Esophagus muscularis mucosa (tissue), 4 donors: ENCODE measurements at regions not wholly inside any gene's neighbourhood (a gene's known extent, or its start where the extent isn't known, plus 50 kb on each side); places are given as distances from the start of the nearest gene placed in this dataset.

ENCODE experiments used
- DNase-seq: peaks from one replicate; pipeline ENCODE4 v3.0.0-alpha.2; 2017; ENCODE audit errors: extremely low spot score
- H3K27ac ChIP-seq, 4 donors: fragments of 200-600 bp; sonication (generic); replicated peaks in 1 of 4; 1 replicate in 3 of 4; 2 replicates in 1 of 4; pipeline ENCODE4 v1.5.1; 2016 to 2019; ENCODE audit warnings: mild to moderate bottlenecking in 1 of 4
- H3K27me3 ChIP-seq, 4 donors: fragments of 200-600 bp; sonication (generic); one replicate each; pipeline versions ENCODE4 v1.5.1 to v1.6.0; 2016 to 2019
- H3K36me3 ChIP-seq, 4 donors: fragments of 200-600 bp; sonication (generic); one replicate each; pipeline ENCODE4 v1.5.1; 2016 to 2019
- H3K4me1 ChIP-seq, 4 donors: fragments of 200-600 bp; sonication (generic); one replicate each; pipeline ENCODE4 v1.5.1; 2016 to 2019
- H3K4me3 ChIP-seq, 4 donors: fragments of 200-600 bp; sonication (generic); 1 replicate in 2 of 4; 2 replicates in 2 of 4; pipeline ENCODE4 v1.5.1; 2016 to 2019; ENCODE audit warnings: mild to moderate bottlenecking in 4 of 4, moderate library complexity in 1 of 4
- H3K9me3 ChIP-seq, 4 donors: fragments of 200-600 bp; sonication (generic); 1 replicate in 3 of 4; 2 replicates in 1 of 4; pipeline ENCODE4 v1.5.1; 2016 to 2019
- EP300 ChIP-seq: sonication (generic); formaldehyde crosslinking; IDR thresholded peaks from one replicate; pipeline ENCODE4 v1.6.1; 2017; ENCODE audit warnings: antibody characterized with exemption
- POLR2A ChIP-seq: fragments of 450-650 bp; IDR thresholded peaks from one replicate; pipeline ENCODE4 v1.6.1; 2017; ENCODE audit warnings: antibody characterized with exemption, moderate library complexity, mild to moderate bottlenecking, low read depth
- POLR2AphosphoS5 ChIP-seq, 2 donors: sonication (generic); formaldehyde crosslinking; IDR thresholded peaks; one replicate each; pipeline ENCODE4 v1.6.1; 2017; ENCODE audit warnings: antibody characterized with exemption in 2 of 2
- WGBS: methylation state at CpG from one replicate; pipeline ENCODE4 v1.1.5; 2018; 5-methylcytosine and 5-hydroxymethylcytosine counted together
- intact Hi-C: fragments of 100-400 bp; cut with DNase I; formaldehyde crosslinking; loops from one replicate; pipeline ENCODE4 v1.15.1; 2023
- TF ChIP-seq, protein P1 (sequence below), 3 experiments: fragments of 200-600 bp in 2 of 3; fragments of 450-650 bp in 1 of 3; sonication (generic) in 2 of 3; IDR thresholded peaks; one replicate each; pipeline ENCODE4 v1.5.1; 2017 to 2019; ENCODE audit warnings: antibody characterized with exemption in 3 of 3, mild to moderate bottlenecking in 2 of 3, moderate library complexity in 1 of 3

DNA sequence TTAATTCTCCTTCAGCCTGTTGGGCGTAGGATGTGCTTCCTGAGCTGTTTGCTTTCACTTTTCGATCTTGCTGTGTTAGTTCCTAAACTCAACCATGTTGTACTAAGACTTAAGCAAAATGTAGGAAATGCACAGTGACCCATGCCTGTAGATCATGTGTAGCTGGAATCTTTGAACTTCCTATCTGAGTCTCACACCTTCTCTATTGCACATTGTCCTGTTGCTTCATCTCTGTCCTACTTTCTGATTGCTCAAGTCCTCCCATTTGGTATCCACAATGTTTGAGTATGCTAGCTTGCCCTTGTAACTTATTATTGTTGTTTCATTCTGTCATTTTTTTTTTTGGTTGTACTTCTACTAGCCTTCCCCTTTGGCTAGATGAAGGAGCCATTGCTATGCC lies 239.6 kb downstream of the PPP1R2C start:
- TF ChIP-seq POLR2AphosphoS5 (IDR thresholded peaks at IDR 0.05) = no peak
- TF ChIP-seq POLR2A = no peak
- TF ChIP-seq, protein P1, sequence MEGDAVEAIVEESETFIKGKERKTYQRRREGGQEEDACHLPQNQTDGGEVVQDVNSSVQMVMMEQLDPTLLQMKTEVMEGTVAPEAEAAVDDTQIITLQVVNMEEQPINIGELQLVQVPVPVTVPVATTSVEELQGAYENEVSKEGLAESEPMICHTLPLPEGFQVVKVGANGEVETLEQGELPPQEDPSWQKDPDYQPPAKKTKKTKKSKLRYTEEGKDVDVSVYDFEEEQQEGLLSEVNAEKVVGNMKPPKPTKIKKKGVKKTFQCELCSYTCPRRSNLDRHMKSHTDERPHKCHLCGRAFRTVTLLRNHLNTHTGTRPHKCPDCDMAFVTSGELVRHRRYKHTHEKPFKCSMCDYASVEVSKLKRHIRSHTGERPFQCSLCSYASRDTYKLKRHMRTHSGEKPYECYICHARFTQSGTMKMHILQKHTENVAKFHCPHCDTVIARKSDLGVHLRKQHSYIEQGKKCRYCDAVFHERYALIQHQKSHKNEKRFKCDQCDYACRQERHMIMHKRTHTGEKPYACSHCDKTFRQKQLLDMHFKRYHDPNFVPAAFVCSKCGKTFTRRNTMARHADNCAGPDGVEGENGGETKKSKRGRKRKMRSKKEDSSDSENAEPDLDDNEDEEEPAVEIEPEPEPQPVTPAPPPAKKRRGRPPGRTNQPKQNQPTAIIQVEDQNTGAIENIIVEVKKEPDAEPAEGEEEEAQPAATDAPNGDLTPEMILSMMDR (IDR thresholded peaks at IDR 0.05) = no peak
- TF ChIP-seq EP300 = no peak
- DNase-seq = no peak
- Histone ChIP-seq H3K4me1 (no peaks in the 10 kb centered on the region), H3K27me3 (no peaks in the 10 kb centered on the region), H3K36me3 (no peaks in the 10 kb centered on the region), H3K4me3 (no peak overlapping the region), H3K27ac (no peak overlapping the region), H3K9me3 (no peaks in the 10 kb centered on the region)
- intact Hi-C loops = no loop called here
- 75% methylated on average over 2 of the region's 2 CpGs for WGBS

DNA sequence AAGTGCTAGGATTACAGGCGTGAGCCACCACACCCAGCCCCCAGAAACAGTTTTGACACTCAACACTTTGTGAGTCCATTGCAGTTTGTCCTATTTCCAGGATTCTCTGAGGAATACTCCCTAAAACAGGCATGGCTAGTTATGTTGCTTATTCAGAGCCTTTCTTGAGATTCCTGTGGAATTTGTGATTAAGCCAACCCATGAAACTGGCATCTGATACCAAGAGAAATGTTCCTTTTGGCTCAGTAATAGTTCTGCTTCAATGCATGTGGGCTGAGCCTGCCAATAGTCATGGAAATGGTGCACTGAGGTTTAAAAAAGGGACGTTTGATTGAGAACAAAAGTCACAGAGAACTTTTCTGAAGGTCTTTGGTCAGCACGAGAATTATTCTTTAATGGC lies 241.7 kb downstream of the PPP1R2C start:
- Histone ChIP-seq H3K27ac (no peak overlapping the region), H3K4me1 (no peaks in the 10 kb centered on the region), H3K4me3 (no peak overlapping the region), H3K36me3 (no peaks in the 10 kb centered on the region), H3K9me3 (no peaks in the 10 kb centered on the region), H3K27me3 (no peaks in the 10 kb centered on the region)
- intact Hi-C loops = no loop called here
- TF ChIP-seq POLR2AphosphoS5 (IDR thresholded peaks at IDR 0.05) (no peak), POLR2A (no peak), EP300 (no peak)
- TF ChIP-seq, protein P1 (IDR thresholded peaks at IDR 0.05) = no peak
- no peak for DNase-seq
- WGBS = 71% methylated on average over 3 of the region's 3 CpGs

DNA sequence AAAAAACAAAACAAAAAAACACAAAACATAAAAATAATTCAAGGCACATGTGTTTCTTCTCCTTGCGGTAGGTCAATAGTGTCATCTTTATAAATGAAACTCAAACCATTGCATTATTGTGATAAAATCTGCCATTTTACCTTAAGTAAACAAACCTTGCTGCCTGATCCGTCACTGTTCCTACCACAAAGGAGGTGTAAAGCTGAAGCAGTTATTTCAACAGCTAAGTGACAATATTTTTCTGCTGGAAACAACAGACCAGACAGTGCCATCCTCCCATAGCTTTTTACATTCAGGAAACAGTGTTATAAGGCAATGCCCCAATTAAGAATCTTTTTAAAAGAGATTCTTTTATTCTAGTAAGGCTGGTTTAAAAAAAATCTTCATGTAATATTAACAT lies 242.7 kb downstream of the PPP1R2C start:
- 74% methylated on average over 2 of the region's 2 CpGs for WGBS
- no peak for TF ChIP-seq POLR2A
- no peak for TF ChIP-seq EP300
- TF ChIP-seq POLR2AphosphoS5 (IDR thresholded peaks at IDR 0.05) = no peak
- TF ChIP-seq, protein P1 (IDR thresholded peaks at IDR 0.05) = no peak
- H3K36me3 ChIP-seq = no peaks in the 10 kb centered on the region
- no peak overlapping the region for H3K27ac ChIP-seq
- DNase-seq = no peak
- no peaks in the 10 kb centered on the region for H3K4me1 ChIP-seq
- H3K4me3 ChIP-seq = no peak overlapping the region
- H3K27me3 ChIP-seq = no peaks in the 10 kb centered on the region
- no peaks in the 10 kb centered on the region for H3K9me3 ChIP-seq
- intact Hi-C loops = no loop called here

DNA sequence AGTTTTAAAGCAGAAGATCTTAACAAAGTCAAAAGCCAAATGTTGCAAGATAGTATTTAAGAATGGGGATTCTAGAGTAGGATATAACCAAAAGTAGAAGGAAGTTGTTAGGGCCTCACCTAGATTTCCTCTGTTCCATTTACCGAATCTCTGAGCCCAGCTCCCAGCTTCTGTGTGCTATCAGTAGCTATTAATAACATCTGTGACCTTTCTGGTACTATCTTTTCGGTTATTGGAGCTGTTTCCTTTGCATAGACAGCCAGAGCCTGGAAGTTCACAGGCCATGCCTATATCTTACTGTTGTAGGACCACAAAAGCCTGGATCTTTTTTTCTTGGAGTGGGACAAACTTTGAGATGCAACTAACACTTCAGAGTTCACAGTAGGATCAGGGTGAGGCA lies 244.2 kb downstream of the PPP1R2C start:
- Histone ChIP-seq H3K27ac (no peak overlapping the region), H3K4me3 (no peak overlapping the region), H3K4me1 (no peaks in the 10 kb centered on the region), H3K27me3 (no peaks in the 10 kb centered on the region), H3K9me3 (no peaks in the 10 kb centered on the region), H3K36me3 (no peaks in the 10 kb centered on the region)
- 49% methylated on average over 2 of the region's 2 CpGs for WGBS
- intact Hi-C loops = no loop called here
- DNase-seq = no peak
- TF ChIP-seq POLR2AphosphoS5 (IDR thresholded peaks at IDR 0.05) = no peak
- TF ChIP-seq EP300 = no peak
- no peak for TF ChIP-seq POLR2A
- TF ChIP-seq, protein P1 (IDR thresholded peaks at IDR 0.05) = no peak

DNA sequence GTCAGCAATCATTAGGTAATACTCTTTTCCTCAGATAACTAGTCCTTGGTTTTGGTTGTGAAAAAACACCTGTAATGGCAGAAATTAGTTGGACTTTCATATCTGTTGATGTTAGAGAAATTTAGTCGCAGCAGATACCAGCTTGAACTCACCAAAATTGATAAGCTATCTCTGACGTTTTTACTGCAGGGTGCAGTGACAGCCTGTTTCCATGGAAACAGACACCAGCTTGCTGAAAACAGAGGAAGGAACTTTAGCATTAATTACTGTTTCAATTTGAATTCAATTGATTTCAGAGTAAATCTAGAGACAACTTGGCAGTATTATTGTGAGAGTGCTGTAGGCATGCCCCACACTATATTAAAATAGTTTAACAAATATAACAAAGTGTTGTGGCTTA lies 246.5 kb downstream of the PPP1R2C start:
- Histone ChIP-seq H3K27me3 (no peaks in the 10 kb centered on the region), H3K4me3 (no peak overlapping the region), H3K27ac (no peak overlapping the region), H3K4me1 (no peaks in the 10 kb centered on the region), H3K9me3 (no peaks in the 10 kb centered on the region), H3K36me3 (no peaks in the 10 kb centered on the region)
- 49% methylated on average over 2 of the region's 2 CpGs for WGBS
- intact Hi-C loops = no loop called here
- TF ChIP-seq, protein P1 (IDR thresholded peaks at IDR 0.05) = no peak
- TF ChIP-seq POLR2AphosphoS5 (IDR thresholded peaks at IDR 0.05) (no peak), POLR2A (no peak), EP300 (no peak)
- no peak for DNase-seq
